T-helper 2 cell treated with Interferon-gamma antibody and Interleukin-4, amounts not matched to agents 100 ng/mL and 5 ng/mL, for 36 hours (primary cell): ENCODE measurements at regions not wholly inside any gene's neighbourhood (a gene's known extent, or its start where the extent isn't known, plus 50 kb on each side); places are given as distances from the start of the nearest gene placed in this dataset.

Source experiments
- intact Hi-C: fragments of 100-400 bp; cut with micrococcal nuclease; formaldehyde crosslinking; loops from one replicate; pipeline ENCODE4 v1.15.1; 2023

GRCh38 chr18:40035966-40036365, 1919.1 kb upstream of the PIK3C3 start:
- intact Hi-C loops, result no loop called here

- intact Hi-C loops, result no loop called here
These were observed 1923.0 kb upstream of the PIK3C3 start for GRCh38 chr18:40032076-40032475.

GRCh38 chr18:40031435-40031834, 1923.6 kb upstream of the PIK3C3 start:
- intact Hi-C loops, result no loop called here

DNA sequence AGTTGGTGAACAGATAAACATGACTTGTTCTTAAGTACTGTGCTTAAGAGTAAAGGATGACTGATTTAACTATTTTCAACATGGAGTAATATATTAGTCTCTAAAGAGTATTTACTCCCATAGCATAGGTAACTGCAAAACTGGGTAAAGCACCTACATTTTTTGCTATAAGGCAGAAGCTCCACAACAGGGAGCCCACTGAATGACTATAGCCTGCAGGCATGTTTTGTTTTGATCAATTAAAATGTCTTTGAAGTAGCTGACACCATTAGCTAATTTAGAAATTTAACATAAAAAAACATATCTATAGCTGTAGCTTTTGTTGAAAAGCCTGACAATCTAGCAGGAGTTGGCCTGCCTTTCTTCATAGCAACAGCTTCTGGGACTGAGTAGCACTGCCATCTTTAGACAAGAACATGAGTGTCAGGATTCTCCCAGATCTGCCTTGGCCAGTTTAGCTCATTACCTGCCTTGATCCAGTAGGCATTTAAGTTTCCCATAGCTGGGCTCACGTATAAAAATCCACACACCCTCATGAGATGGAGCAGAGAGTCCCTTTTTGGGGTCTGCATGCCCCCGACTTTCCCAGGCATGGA, 1935.1 kb upstream of the PIK3C3 start:
- intact Hi-C loops, result no loop called here

GRCh38 chr18:40018266-40018665, 1936.8 kb upstream of the PIK3C3 start:
- intact Hi-C loops, result no loop called here

DNA sequence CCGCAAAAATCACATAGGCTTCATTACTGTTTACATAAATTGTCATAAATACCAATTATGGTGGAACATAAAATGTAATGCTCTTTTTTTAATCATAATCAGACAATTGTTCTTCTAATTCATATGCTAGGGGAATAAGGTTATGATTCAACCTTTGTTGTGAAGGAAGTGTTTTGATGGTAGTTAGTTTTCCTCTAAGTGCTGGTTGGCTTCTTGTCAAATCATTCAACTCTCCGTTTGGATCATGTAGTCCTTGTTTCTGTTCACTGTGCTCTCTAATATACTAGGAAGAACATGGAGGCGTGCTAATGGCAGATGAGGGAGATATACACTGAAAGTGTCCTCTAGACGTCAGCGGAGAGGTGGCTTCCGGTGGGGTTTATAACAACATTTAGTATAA, 1938.0 kb upstream of the PIK3C3 start:
- intact Hi-C loops, result no loop called here

- intact Hi-C loops, result no loop called here
These were observed 1938.6 kb upstream of the PIK3C3 start for GRCh38 chr18:40016405-40016804.

DNA sequence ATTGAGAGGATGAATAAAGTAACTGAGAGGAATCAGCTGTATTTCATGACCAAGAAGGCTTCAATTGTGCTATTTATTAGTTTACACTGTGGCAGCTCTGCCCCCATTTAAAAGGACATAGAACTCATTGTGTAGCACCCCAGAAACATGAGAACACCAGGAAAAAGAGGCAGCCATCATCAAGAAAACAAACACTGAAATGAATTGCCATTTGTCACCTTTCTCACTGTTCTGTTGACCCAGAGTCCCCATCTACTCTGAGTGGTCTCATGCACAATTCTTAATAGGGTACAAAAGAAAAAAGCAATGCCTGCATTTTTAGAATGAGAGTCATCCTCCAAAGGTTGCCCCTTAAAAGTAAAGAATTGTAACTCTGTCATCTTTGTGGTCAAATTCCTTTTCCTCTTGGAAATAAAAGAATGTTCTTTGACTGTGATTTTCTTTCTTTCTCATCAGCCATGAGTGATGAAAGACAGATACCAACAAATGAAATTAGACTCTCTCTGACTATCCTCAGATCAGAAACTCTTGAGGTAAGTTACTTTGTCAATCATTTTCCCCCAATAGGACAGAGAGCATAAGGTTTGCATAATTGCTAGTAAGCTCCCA, 1941.9 kb upstream of the PIK3C3 start:
- intact Hi-C loops, result no loop called here

DNA sequence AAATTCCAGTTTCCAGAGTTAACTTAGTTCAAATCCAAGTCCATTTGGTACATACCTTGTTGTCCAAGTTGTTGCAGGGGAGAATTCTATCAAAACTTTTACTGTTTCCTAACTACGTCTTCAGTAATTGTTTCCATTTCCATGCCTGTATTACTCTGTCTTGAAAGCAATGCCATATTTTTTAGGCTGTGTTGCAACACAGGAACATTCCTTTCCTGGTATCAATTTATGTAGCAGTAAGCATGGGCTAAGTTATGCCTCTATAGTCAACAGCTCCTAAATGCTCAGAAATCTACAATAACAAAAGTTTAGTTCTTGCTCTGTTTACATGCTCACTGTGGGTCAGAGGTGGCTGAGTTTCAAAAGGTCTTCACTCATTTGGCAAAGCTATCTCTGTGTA, 1943.8 kb upstream of the PIK3C3 start:
- intact Hi-C loops, result no loop called here

- intact Hi-C loops, result no loop called here
These were observed 1948.4 kb upstream of the PIK3C3 start for GRCh38 chr18:40006634-40007033.

DNA sequence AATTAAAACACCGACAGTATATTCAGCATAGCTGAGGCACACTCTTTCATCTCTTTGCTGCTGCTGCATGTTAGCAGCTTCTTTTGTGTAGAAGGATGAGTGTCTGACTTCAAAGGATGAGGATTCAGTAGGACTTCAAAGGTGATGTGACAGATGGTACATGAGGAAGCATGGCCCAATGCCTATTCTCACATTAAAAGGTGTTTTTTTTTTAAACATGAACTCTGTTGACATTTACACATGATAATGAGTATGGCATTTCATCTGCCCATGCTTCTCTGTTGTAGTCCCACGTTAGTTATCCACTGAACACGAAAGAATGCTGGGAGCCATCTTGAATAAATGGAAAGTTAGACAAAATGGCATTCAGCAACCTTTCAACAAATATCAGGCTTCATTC, 1950.8 kb upstream of the PIK3C3 start:
- intact Hi-C loops, result no loop called here

- intact Hi-C loops, result no loop called here
These were observed 1956.7 kb upstream of the PIK3C3 start for GRCh38 chr18:39998317-39998716.

GRCh38 chr18:39994498-39994897, 1960.5 kb upstream of the PIK3C3 start:
- intact Hi-C loops, result no loop called here

DNA sequence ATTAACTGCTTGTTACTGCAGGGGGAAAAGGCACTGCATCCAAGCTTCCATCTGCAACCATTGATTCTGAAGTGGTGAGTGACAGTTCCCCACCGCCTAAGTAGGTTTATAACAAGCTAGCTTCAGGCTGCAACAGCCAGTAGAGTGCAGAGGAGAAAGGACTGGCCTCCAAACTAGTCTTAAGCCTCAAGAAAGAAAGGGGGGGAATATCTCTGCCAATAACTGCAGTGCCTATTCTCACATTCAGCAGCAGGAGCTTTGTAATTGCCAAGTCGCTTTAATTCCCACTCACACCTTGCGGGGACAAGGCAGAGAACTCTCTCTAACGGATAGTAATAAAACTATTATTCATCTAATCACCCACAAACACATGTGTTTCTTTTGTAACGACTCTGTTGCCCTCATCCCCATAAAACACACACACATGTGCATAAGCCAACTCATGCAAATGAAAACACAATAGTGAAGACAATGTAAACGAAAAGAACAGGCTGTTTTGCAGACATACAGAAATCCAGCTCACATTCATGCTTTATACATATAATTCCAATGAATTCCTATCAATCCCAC, 1963.3 kb upstream of the PIK3C3 start:
- intact Hi-C loops, result no loop called here

GRCh38 chr18:39990540-39990939, 1964.5 kb upstream of the PIK3C3 start:
- intact Hi-C loops, result no loop called here

- intact Hi-C loops, result no loop called here
These were observed 1978.3 kb upstream of the PIK3C3 start for GRCh38 chr18:39976771-39977170.

DNA sequence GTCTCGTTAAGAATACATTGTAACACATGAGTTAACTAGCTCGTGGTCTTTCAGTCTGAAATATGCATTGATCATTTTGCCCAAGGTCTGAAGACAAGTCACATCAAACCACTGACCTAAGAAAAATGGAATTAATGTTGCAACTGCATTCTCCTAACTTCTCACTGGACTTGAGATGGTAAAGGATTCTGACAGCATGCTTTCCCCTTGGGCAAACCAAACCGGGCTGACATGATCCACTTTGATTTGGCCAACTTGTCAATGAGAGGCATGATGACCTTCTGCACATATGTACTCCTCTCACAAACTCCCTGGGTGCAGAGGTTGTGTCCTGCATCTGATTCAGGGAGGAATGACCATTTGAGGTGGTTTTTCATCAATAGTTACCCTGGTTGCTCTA, 1982.5 kb upstream of the PIK3C3 start:
- intact Hi-C loops, result no loop called here

GRCh38 chr18:39969803-39970494, 1985.1 kb upstream of the PIK3C3 start:
- intact Hi-C loops, result no loop called here

DNA sequence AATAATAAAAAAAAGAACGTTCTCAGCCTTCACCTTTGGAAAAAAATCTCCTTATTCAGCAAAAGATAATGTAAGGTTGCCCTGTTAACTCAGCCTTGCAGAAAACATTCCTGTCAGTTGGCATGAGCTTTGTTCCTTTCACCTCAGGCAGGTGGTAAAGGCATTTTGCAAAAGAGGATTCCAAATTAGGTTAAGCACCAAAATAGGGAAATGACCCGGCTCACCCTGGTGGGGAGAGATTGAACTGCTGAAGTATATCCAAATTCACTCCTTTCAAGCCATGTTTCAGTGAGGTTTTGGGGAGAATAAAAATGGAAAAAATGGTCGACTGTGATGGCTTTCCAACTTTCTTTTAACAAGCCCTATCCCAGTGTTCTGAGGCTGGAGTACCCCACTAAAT, 1988.8 kb upstream of the PIK3C3 start:
- intact Hi-C loops, result no loop called here

DNA sequence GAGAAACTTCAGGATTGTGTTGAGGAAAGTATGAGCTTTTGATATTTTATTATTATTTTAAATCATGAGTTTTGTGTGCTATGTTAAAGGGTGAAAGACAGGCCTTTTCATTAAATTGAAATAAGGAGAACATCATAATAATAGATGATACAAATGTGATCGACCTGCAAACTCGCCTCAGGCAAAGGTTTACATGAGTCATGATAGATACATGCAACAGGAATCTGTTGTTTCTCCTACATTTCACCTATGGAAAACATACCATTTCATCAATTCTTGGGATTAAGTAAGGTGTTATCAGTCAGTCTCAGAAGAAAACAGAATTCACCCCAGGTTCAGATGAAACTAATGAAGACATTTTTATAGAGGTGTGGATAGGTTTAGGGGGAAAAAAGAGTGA, 1992.5 kb upstream of the PIK3C3 start:
- intact Hi-C loops, result no loop called here

GRCh38 chr18:39960550-39960949, 1994.5 kb upstream of the PIK3C3 start:
- intact Hi-C loops, result no loop called here

GRCh38 chr18:39959839-39960238, 1995.2 kb upstream of the PIK3C3 start:
- intact Hi-C loops, result no loop called here

GRCh38 chr18:39958876-39959275, 1996.2 kb upstream of the PIK3C3 start:
- intact Hi-C loops, result no loop called here
